Esophagus squamous epithelium (tissue), 5 donors: ENCODE measurements at regions not wholly inside any gene's neighbourhood (a gene's known extent, or its start where the extent isn't known, plus 50 kb on each side); places are given as distances from the start of the nearest gene placed in this dataset.
A peak's percentile ranks its signal among the peaks of the same experiment; 100 is the strongest.

Experiments used
- DNase-seq: peaks from one replicate; lab custom pipeline; 2025; lab: John Stamatoyannopoulos, UW
- H3K27ac ChIP-seq, 4 donors: fragments of 200-600 bp; sonication (generic); one replicate each; pipeline ENCODE4 v1.5.1; 2016 to 2019; ENCODE audit warnings: mild to moderate bottlenecking in 1 of 4
- H3K27me3 ChIP-seq, 4 donors: fragments of 200-600 bp; sonication (generic); 1 replicate in 3 of 4; 2 replicates in 1 of 4; pipeline versions ENCODE4 v1.5.1 to v1.6.0; 2017 to 2021; ENCODE audit warnings: antibody characterized with exemption in 1 of 4
- H3K36me3 ChIP-seq, 3 donors: fragments of 200-600 bp; sonication (generic); one replicate each; pipeline ENCODE4 v1.5.1; 2016 to 2019
- H3K4me1 ChIP-seq, 3 donors: fragments of 200-600 bp; sonication (generic); one replicate each; pipeline ENCODE4 v1.5.1; 2017 to 2019
- H3K4me3 ChIP-seq, 4 donors: fragments of 200-600 bp; sonication (generic); 1 replicate in 3 of 4; 2 replicates in 1 of 4; pipeline ENCODE4 v1.5.1; 2016 to 2019; ENCODE audit warnings: mild to moderate bottlenecking in 2 of 4, moderate library complexity in 1 of 4
- H3K9me3 ChIP-seq, 3 donors: fragments of 200-600 bp; sonication (generic); one replicate each; pipeline ENCODE4 v1.5.1; 2016 to 2019
- CTCF ChIP-seq, 6 experiments: fragments of 450-650 bp in 4 of 6; fragments of 200-600 bp in 2 of 6; sonication (generic) in 2 of 6; IDR thresholded peaks; one replicate each; pipeline ENCODE4 v1.5.1; 2016 to 2019; ENCODE audit warnings: antibody characterized with exemption in 6 of 6, mild to moderate bottlenecking in 4 of 6, moderate library complexity in 4 of 6
- POLR2A ChIP-seq, 4 donors: fragments of 450-650 bp; IDR thresholded peaks; one replicate each; pipeline ENCODE4 v1.6.1; 2017; ENCODE audit warnings: antibody characterized with exemption in 4 of 4, mild to moderate bottlenecking in 4 of 4, moderate library complexity in 3 of 4
- WGBS, 2 donors: methylation state at CpG; one replicate each; pipeline ENCODE4 v1.1.5; 2018; 5-methylcytosine and 5-hydroxymethylcytosine counted together
- intact Hi-C: fragments of 100-400 bp; cut with DNase I; formaldehyde crosslinking; loops from one replicate; pipeline ENCODE4 v1.15.0; 2022
- donor health status: DM: yes; HTN: yes; CAD: no.

GRCh38 chr5:68454172-68454571, 238.6 kb downstream of the PIK3R1 start:
- peaks cover 0 to 45% (median 6%) of the 10 kb centered on the region in 3 donors for H3K4me1 ChIP-seq
- H3K4me3 ChIP-seq: no peak overlapping the region
- H3K9me3 ChIP-seq: no peaks in the 10 kb centered on the region
- no peaks in the 10 kb centered on the region for H3K27me3 ChIP-seq
- no peak for DNase-seq
- WGBS, 2 donors: 82 to 89% methylated on average over 3 of the region's 3 CpGs
- no peaks in the 10 kb centered on the region for H3K36me3 ChIP-seq
- TF ChIP-seq POLR2A (IDR thresholded peaks at IDR 0.05) (no peak), CTCF (IDR thresholded peaks at IDR 0.05) (no peak)
- no peak overlapping the region for H3K27ac ChIP-seq
- intact Hi-C loops: no loop called here

- H3K4me3 ChIP-seq: no peak overlapping the region
- intact Hi-C loops: no loop called here
- H3K27me3 ChIP-seq: no peaks in the 10 kb centered on the region
- TF ChIP-seq CTCF (IDR thresholded peaks at IDR 0.05) (no peak), POLR2A (IDR thresholded peaks at IDR 0.05) (no peak)
- no peaks in the 10 kb centered on the region for H3K36me3 ChIP-seq
- no peaks in the 10 kb centered on the region for H3K9me3 ChIP-seq
- no peak for DNase-seq
- H3K4me1 ChIP-seq: peaks cover 0 to 45% (median 7%) of the 10 kb centered on the region in 3 donors
- no peak overlapping the region for H3K27ac ChIP-seq
- WGBS, 2 donors: 92 to 94% methylated on average over 2 of the region's 2 CpGs
These were observed 239.2 kb downstream of the PIK3R1 start for GRCh38 chr5:68454766-68455165.

- intact Hi-C loops: no loop called here
These were observed 239.7 kb downstream of the PIK3R1 start for GRCh38 chr5:68455216-68455615.

GRCh38 chr5:68456756-68457217, 241.2 kb downstream of the PIK3R1 start:
- no peak overlapping the region for H3K4me3 ChIP-seq
- no peaks in the 10 kb centered on the region for H3K27me3 ChIP-seq
- intact Hi-C loops: no loop called here
- no peak for DNase-seq
- H3K4me1 ChIP-seq: peaks cover 0 to 41% (median 2%) of the 10 kb centered on the region in 3 donors
- H3K27ac ChIP-seq: peak overlapping the region in 2 of 4 donors; percentile 12 to 37
- TF ChIP-seq CTCF (IDR thresholded peaks at IDR 0.05) (no peak), POLR2A (IDR thresholded peaks at IDR 0.05) (no peak)
- H3K9me3 ChIP-seq: no peaks in the 10 kb centered on the region
- WGBS, 2 donors: 34 to 49% methylated on average over 4 of the region's 4 CpGs
- no peaks in the 10 kb centered on the region for H3K36me3 ChIP-seq

More at GRCh38 chr5:68455216-68455615, 239.7 kb downstream of the PIK3R1 start:
- H3K36me3 ChIP-seq: no peaks in the 10 kb centered on the region
- WGBS, 2 donors: 48 to 87% methylated on average over 3 of the region's 3 CpGs
- H3K4me1 ChIP-seq: peaks cover 0 to 45% (median 9%) of the 10 kb centered on the region in 3 donors
- no peak for DNase-seq
- H3K27me3 ChIP-seq: no peaks in the 10 kb centered on the region
- no peak overlapping the region for H3K27ac ChIP-seq
- no peak for TF ChIP-seq CTCF (IDR thresholded peaks at IDR 0.05)
- no peak for TF ChIP-seq POLR2A (IDR thresholded peaks at IDR 0.05)
- no peak overlapping the region for H3K4me3 ChIP-seq
- H3K9me3 ChIP-seq: no peaks in the 10 kb centered on the region

- H3K4me1 ChIP-seq: peaks cover 0 to 41% (median 2%) of the 10 kb centered on the region in 3 donors
- H3K4me3 ChIP-seq: no peak overlapping the region
- 84 to 93% methylated on average over 7 to 8 of the region's 8 CpGs for WGBS, 2 donors
- H3K9me3 ChIP-seq: no peaks in the 10 kb centered on the region
- no peak for DNase-seq
- H3K27me3 ChIP-seq: no peaks in the 10 kb centered on the region
- intact Hi-C loops: no loop called here
- peak overlapping the region in 2 of 4 donors; percentile 12 to 37 for H3K27ac ChIP-seq
- H3K36me3 ChIP-seq: no peaks in the 10 kb centered on the region
- TF ChIP-seq CTCF (IDR thresholded peaks at IDR 0.05) (no peak), POLR2A (IDR thresholded peaks at IDR 0.05) (no peak)
These were observed 241.7 kb downstream of the PIK3R1 start for GRCh38 chr5:68457285-68457684.
